ENCODE measurements at regions not wholly inside any gene's neighbourhood (a gene's known extent, or its start where the extent isn't known, plus 50 kb on each side); places are given as distances from the start of the nearest gene placed in this dataset.

- Histone ChIP-seq H3K27me3 (replicated peaks in 2 of 5; ENCODE audit: control insufficient read depth in 4 of 5, insufficient read depth in 5 of 5, low read length in 4 of 5) (peaks cover 0 to 6% (median 0%) of the 10 kb centered on the region in 5 experiments), H3K27ac (ENCODE audit: insufficient read depth in 1 of 2, low read depth in 1 of 2, low read length in 2 of 2, poor library complexity in 1 of 2, severe bottlenecking in 2 of 2) (no peak overlapping the region), H3K9me3 (ENCODE audit: control extremely low read depth in 1 of 5, control insufficient read depth in 4 of 5, insufficient read depth in 2 of 5, low read depth in 1 of 5, low read length in 4 of 5) (no peaks in the 10 kb centered on the region), H3K4me1 (ENCODE audit: control extremely low read depth in 1 of 4, control insufficient read depth in 4 of 4, insufficient read depth in 4 of 4, low read length in 3 of 4) (no peaks in the 10 kb centered on the region), H3K4me3 (ENCODE audit: control insufficient read depth in 1 of 7, extremely low read depth in 1 of 7, insufficient read depth in 4 of 7, low read depth in 2 of 7, low read length in 6 of 7) (no peak overlapping the region), H3K36me3 (ENCODE audit: control insufficient read depth in 4 of 4, insufficient read depth in 4 of 4, low read length in 3 of 4) (no peaks in the 10 kb centered on the region)
- ChIA-PET CTCF (no interaction called here), POLR2A (no interaction called here)
- DNase-seq: no peak
- 93% methylated on average over 5 of the region's 6 CpGs for whole genome bisulfite sequencing (ENCODE audit: insufficient coverage)
Observed at GRCh38 chr2:19426941-19427340, 68.5 kb upstream of the OSR1 start.

GRCh38 chr2:19426144-19426543 lies 67.7 kb upstream of the OSR1 start:
- Histone ChIP-seq H3K4me1 (ENCODE audit: control extremely low read depth in 1 of 4, control insufficient read depth in 4 of 4, insufficient read depth in 4 of 4, low read length in 3 of 4) (no peaks in the 10 kb centered on the region), H3K27ac (ENCODE audit: insufficient read depth in 1 of 2, low read depth in 1 of 2, low read length in 2 of 2, poor library complexity in 1 of 2, severe bottlenecking in 2 of 2) (no peak overlapping the region), H3K9me3 (ENCODE audit: control extremely low read depth in 1 of 5, control insufficient read depth in 4 of 5, insufficient read depth in 2 of 5, low read depth in 1 of 5, low read length in 4 of 5) (no peaks in the 10 kb centered on the region), H3K4me3 (ENCODE audit: control insufficient read depth in 1 of 7, extremely low read depth in 1 of 7, insufficient read depth in 4 of 7, low read depth in 2 of 7, low read length in 6 of 7) (no peak overlapping the region), H3K27me3 (replicated peaks in 2 of 5; ENCODE audit: control insufficient read depth in 4 of 5, insufficient read depth in 5 of 5, low read length in 4 of 5) (peaks cover 0 to 6% (median 0%) of the 10 kb centered on the region in 5 experiments), H3K36me3 (ENCODE audit: control insufficient read depth in 4 of 4, insufficient read depth in 4 of 4, low read length in 3 of 4) (no peaks in the 10 kb centered on the region)
- no peak for DNase-seq
- POLR2A ChIA-PET: no interaction called here
- CTCF ChIA-PET: no interaction called here
- WGBS (ENCODE audit: insufficient coverage): 80% methylated on average over 4 of the region's 5 CpGs

GRCh38 chr2:19425419-19425818 lies 67.0 kb upstream of the OSR1 start:
- no peak for DNase-seq
- CTCF ChIA-PET: no interaction called here
- H3K9me3 ChIP-seq (ENCODE audit: control extremely low read depth in 1 of 5, control insufficient read depth in 4 of 5, insufficient read depth in 2 of 5, low read depth in 1 of 5, low read length in 4 of 5): no peaks in the 10 kb centered on the region
- POLR2A ChIA-PET: no interaction called here
- no peak overlapping the region for H3K4me3 ChIP-seq (ENCODE audit: control insufficient read depth in 1 of 7, extremely low read depth in 1 of 7, insufficient read depth in 4 of 7, low read depth in 2 of 7, low read length in 6 of 7)
- H3K36me3 ChIP-seq (ENCODE audit: control insufficient read depth in 4 of 4, insufficient read depth in 4 of 4, low read length in 3 of 4): no peaks in the 10 kb centered on the region
- H3K27ac ChIP-seq (ENCODE audit: insufficient read depth in 1 of 2, low read depth in 1 of 2, low read length in 2 of 2, poor library complexity in 1 of 2, severe bottlenecking in 2 of 2): no peak overlapping the region
- 94% methylated on average over 2 of the region's 2 CpGs for WGBS (ENCODE audit: insufficient coverage)
- H3K27me3 ChIP-seq (replicated peaks in 2 of 5; ENCODE audit: control insufficient read depth in 4 of 5, insufficient read depth in 5 of 5, low read length in 4 of 5): peaks cover 0 to 6% (median 0%) of the 10 kb centered on the region in 5 experiments
- H3K4me1 ChIP-seq (ENCODE audit: control extremely low read depth in 1 of 4, control insufficient read depth in 4 of 4, insufficient read depth in 4 of 4, low read length in 3 of 4): no peaks in the 10 kb centered on the region

GRCh38 chr2:19419211-19419880 lies 60.9 kb upstream of the OSR1 start:
- ChIA-PET POLR2A (no interaction called here), CTCF (no interaction called here)
- Histone ChIP-seq H3K27me3 (replicated peaks in 2 of 5; ENCODE audit: control insufficient read depth in 4 of 5, insufficient read depth in 5 of 5, low read length in 4 of 5) (peaks cover 0 to 5% (median 0%) of the 10 kb centered on the region in 5 experiments), H3K4me3 (ENCODE audit: control insufficient read depth in 1 of 7, extremely low read depth in 1 of 7, insufficient read depth in 4 of 7, low read depth in 2 of 7, low read length in 6 of 7) (no peak overlapping the region), H3K36me3 (ENCODE audit: control insufficient read depth in 4 of 4, insufficient read depth in 4 of 4, low read length in 3 of 4) (no peaks in the 10 kb centered on the region), H3K9me3 (ENCODE audit: control extremely low read depth in 1 of 5, control insufficient read depth in 4 of 5, insufficient read depth in 2 of 5, low read depth in 1 of 5, low read length in 4 of 5) (no peaks in the 10 kb centered on the region), H3K27ac (ENCODE audit: insufficient read depth in 1 of 2, low read depth in 1 of 2, low read length in 2 of 2, poor library complexity in 1 of 2, severe bottlenecking in 2 of 2) (no peak overlapping the region), H3K4me1 (ENCODE audit: control extremely low read depth in 1 of 4, control insufficient read depth in 4 of 4, insufficient read depth in 4 of 4, low read length in 3 of 4) (no peaks in the 10 kb centered on the region)
- no peak for DNase-seq
- WGBS (ENCODE audit: insufficient coverage): 100% methylated on average over 1 of the region's 3 CpGs

- CTCF ChIA-PET: no interaction called here
- H3K4me1 ChIP-seq (ENCODE audit: control extremely low read depth in 1 of 4, control insufficient read depth in 4 of 4, insufficient read depth in 4 of 4, low read length in 3 of 4): no peaks in the 10 kb centered on the region
Observed at GRCh38 chr2:19416784-19417684, 58.6 kb upstream of the OSR1 start.

GRCh38 chr2:19416083-19416482 lies 57.7 kb upstream of the OSR1 start:
- Histone ChIP-seq H3K9me3 (ENCODE audit: control extremely low read depth in 1 of 5, control insufficient read depth in 4 of 5, insufficient read depth in 2 of 5, low read depth in 1 of 5, low read length in 4 of 5) (peaks cover 0 to 3% (median 2%) of the 10 kb centered on the region in 5 experiments), H3K4me3 (ENCODE audit: control insufficient read depth in 1 of 7, extremely low read depth in 1 of 7, insufficient read depth in 4 of 7, low read depth in 2 of 7, low read length in 6 of 7) (no peak overlapping the region), H3K27ac (ENCODE audit: insufficient read depth in 1 of 2, low read depth in 1 of 2, low read length in 2 of 2, poor library complexity in 1 of 2, severe bottlenecking in 2 of 2) (no peak overlapping the region), H3K4me1 (ENCODE audit: control extremely low read depth in 1 of 4, control insufficient read depth in 4 of 4, insufficient read depth in 4 of 4, low read length in 3 of 4) (no peaks in the 10 kb centered on the region), H3K27me3 (replicated peaks in 2 of 5; ENCODE audit: control insufficient read depth in 4 of 5, insufficient read depth in 5 of 5, low read length in 4 of 5) (peaks cover 0 to 5% (median 0%) of the 10 kb centered on the region in 5 experiments), H3K36me3 (ENCODE audit: control insufficient read depth in 4 of 4, insufficient read depth in 4 of 4, low read length in 3 of 4) (no peaks in the 10 kb centered on the region)
- CTCF ChIA-PET: no interaction called here
- DNase-seq: no peak
- POLR2A ChIA-PET: no interaction called here
- WGBS (ENCODE audit: insufficient coverage): 96% methylated on average over 2 of the region's 2 CpGs

More at GRCh38 chr2:19416784-19417684, 58.6 kb upstream of the OSR1 start:
- H3K4me3 ChIP-seq (ENCODE audit: control insufficient read depth in 1 of 7, extremely low read depth in 1 of 7, insufficient read depth in 4 of 7, low read depth in 2 of 7, low read length in 6 of 7): no peak overlapping the region
- no peak for DNase-seq
- WGBS (ENCODE audit: insufficient coverage): 86% methylated on average over 2 of the region's 3 CpGs
- peaks cover 0 to 5% (median 0%) of the 10 kb centered on the region in 5 experiments for H3K27me3 ChIP-seq (replicated peaks in 2 of 5; ENCODE audit: control insufficient read depth in 4 of 5, insufficient read depth in 5 of 5, low read length in 4 of 5)
- no peak overlapping the region for H3K27ac ChIP-seq (ENCODE audit: insufficient read depth in 1 of 2, low read depth in 1 of 2, low read length in 2 of 2, poor library complexity in 1 of 2, severe bottlenecking in 2 of 2)
- H3K36me3 ChIP-seq (ENCODE audit: control insufficient read depth in 4 of 4, insufficient read depth in 4 of 4, low read length in 3 of 4): no peaks in the 10 kb centered on the region
- POLR2A ChIA-PET: no interaction called here
- H3K9me3 ChIP-seq (ENCODE audit: control extremely low read depth in 1 of 5, control insufficient read depth in 4 of 5, insufficient read depth in 2 of 5, low read depth in 1 of 5, low read length in 4 of 5): peaks cover 0 to 3% (median 2%) of the 10 kb centered on the region in 5 experiments

- no CpG with 5 or more reads among the region's 2 CpGs for WGBS (ENCODE audit: insufficient coverage)
- POLR2A ChIA-PET: no interaction called here
- Histone ChIP-seq H3K27me3 (replicated peaks in 2 of 5; ENCODE audit: control insufficient read depth in 4 of 5, insufficient read depth in 5 of 5, low read length in 4 of 5) (peaks cover 0 to 2% (median 0%) of the 10 kb centered on the region in 5 experiments), H3K4me3 (ENCODE audit: control insufficient read depth in 1 of 7, extremely low read depth in 1 of 7, insufficient read depth in 4 of 7, low read depth in 2 of 7, low read length in 6 of 7) (no peak overlapping the region), H3K36me3 (ENCODE audit: control insufficient read depth in 4 of 4, insufficient read depth in 4 of 4, low read length in 3 of 4) (no peaks in the 10 kb centered on the region), H3K27ac (ENCODE audit: insufficient read depth in 1 of 2, low read depth in 1 of 2, low read length in 2 of 2, poor library complexity in 1 of 2, severe bottlenecking in 2 of 2) (no peak overlapping the region), H3K9me3 (ENCODE audit: control extremely low read depth in 1 of 5, control insufficient read depth in 4 of 5, insufficient read depth in 2 of 5, low read depth in 1 of 5, low read length in 4 of 5) (peaks cover 0 to 3% (median 2%) of the 10 kb centered on the region in 5 experiments), H3K4me1 (ENCODE audit: control extremely low read depth in 1 of 4, control insufficient read depth in 4 of 4, insufficient read depth in 4 of 4, low read length in 3 of 4) (no peaks in the 10 kb centered on the region)
- CTCF ChIA-PET: no interaction called here
- DNase-seq: no peak
Observed at GRCh38 chr2:19409046-19409445, 50.6 kb upstream of the OSR1 start.
